ENCODE measurements at regions not wholly inside any gene's neighbourhood (a gene's known extent, or its start where the extent isn't known, plus 50 kb on each side); places are given as distances from the start of the nearest gene placed in this dataset.

GRCh38 chrX:150282953-150283352, 80.2 kb upstream of the MAMLD1 start:
- no peak for TF ChIP-seq CTCF (conservative IDR thresholded peaks at IDR 0.05; ENCODE audit: low read depth, low read length)
- TF ChIP-seq EZH2 (IDR thresholded peaks at IDR 0.05; ENCODE audit: low read length, unreplicated experiment) = no peak

Data from PC-3 (cell line).